Activated CD8-positive, alpha-beta memory T cell treated with anti-CD3 and anti-CD28 coated beads for 48 hours (primary cell): ENCODE measurements at regions not wholly inside any gene's neighbourhood (a gene's known extent, or its start where the extent isn't known, plus 50 kb on each side); places are given as distances from the start of the nearest gene placed in this dataset.
"Not testable (repeated sequence)": the region's sequence is repeated elsewhere in the genome, so short reads cannot be mapped to it uniquely, and the experiment has no call there.

Experiments used
- DNase-seq, 3 experiments: peaks; one replicate each; pipeline ENCODE4 v3.0.0-alpha.2; 2020; ENCODE audit warnings: low read depth in 2 of 3, low spot score in 2 of 3

GRCh38 chr4:137866671-137867070 lies 334.4 kb upstream of the PCDH18 start:
- DNase-seq, result no peak

- no peak for DNase-seq
Observed at GRCh38 chr4:137861682-137862081, 329.4 kb upstream of the PCDH18 start.

- no peak for DNase-seq
Observed at GRCh38 chr4:137853424-137853823, 321.1 kb upstream of the PCDH18 start.

- DNase-seq, result no peak
Observed at GRCh38 chr4:137852326-137852725, 320.0 kb upstream of the PCDH18 start.

- no peak for DNase-seq
Observed at GRCh38 chr4:137851435-137851834, 319.1 kb upstream of the PCDH18 start.

- not testable (repeated sequence) for DNase-seq
Observed at GRCh38 chr4:137827945-137828344, 295.7 kb upstream of the PCDH18 start.

- no peak for DNase-seq
Observed at GRCh38 chr4:137825505-137825904, 293.2 kb upstream of the PCDH18 start.

- DNase-seq, result no peak
Observed at GRCh38 chr4:137823007-137823406, 290.7 kb upstream of the PCDH18 start.

GRCh38 chr4:137819964-137820383 lies 287.7 kb upstream of the PCDH18 start:
- no peak for DNase-seq

GRCh38 chr4:137812258-137812657 lies 280.0 kb upstream of the PCDH18 start:
- no peak for DNase-seq

- no peak for DNase-seq
Observed at GRCh38 chr4:137806420-137806819, 274.1 kb upstream of the PCDH18 start.

GRCh38 chr4:137804906-137805495 lies 272.7 kb upstream of the PCDH18 start:
- no peak for DNase-seq

GRCh38 chr4:137800861-137801260 lies 268.6 kb upstream of the PCDH18 start:
- no peak for DNase-seq

- DNase-seq, result no peak
Observed at GRCh38 chr4:137794764-137795254, 262.5 kb upstream of the PCDH18 start.

- not testable (repeated sequence) for DNase-seq
Observed at GRCh38 chr4:137789263-137789662, 257.0 kb upstream of the PCDH18 start.

GRCh38 chr4:137783923-137784322 lies 251.6 kb upstream of the PCDH18 start:
- DNase-seq, result not testable (repeated sequence)

GRCh38 chr4:137775701-137776100 lies 243.4 kb upstream of the PCDH18 start:
- DNase-seq, result no peak

- no peak for DNase-seq
Observed at GRCh38 chr4:137774501-137774900, 242.2 kb upstream of the PCDH18 start.

- no peak for DNase-seq
Observed at GRCh38 chr4:137768881-137769280, 236.6 kb upstream of the PCDH18 start.

GRCh38 chr4:137768196-137768595 lies 235.9 kb upstream of the PCDH18 start:
- DNase-seq, result no peak

GRCh38 chr4:137762591-137762990 lies 230.3 kb upstream of the PCDH18 start:
- no peak for DNase-seq

GRCh38 chr4:137754652-137755471 lies 222.6 kb upstream of the PCDH18 start:
- DNase-seq, result no peak
